Stomach (tissue), 8 donors: ENCODE measurements at regions not wholly inside any gene's neighbourhood (a gene's known extent, or its start where the extent isn't known, plus 50 kb on each side); places are given as distances from the start of the nearest gene placed in this dataset.

Source experiments
- DNase-seq, 2 donors: peaks; one replicate each; pipeline versions ENCODE4 v3.0.0 to v3.0.0-alpha.2; 2013 to 2019
- H3K27ac ChIP-seq, 5 donors: fragments of 200-600 bp in 4 of 5; sonication (generic) in 4 of 5; one replicate each; pipeline ENCODE4 v1.5.1; 2013 to 2019; ENCODE audit warnings: mild to moderate bottlenecking in 1 of 5, moderate library complexity in 1 of 5
- H3K27me3 ChIP-seq, 3 donors: fragments of 200-600 bp; sonication (generic); one replicate each; pipeline ENCODE4 v1.5.1; 2017 to 2019; ENCODE audit warnings: mixed run types in 1 of 3
- H3K36me3 ChIP-seq, 4 donors: fragments of 200-600 bp; sonication (generic); 1 replicate in 3 of 4; 2 replicates in 1 of 4; pipeline ENCODE4 v1.5.1; 2016 to 2019
- H3K4me1 ChIP-seq, 4 donors: fragments of 200-600 bp; sonication (generic); one replicate each; pipeline ENCODE4 v1.5.1; 2016 to 2019
- H3K4me3 ChIP-seq, 4 donors: fragments of 200-600 bp; sonication (generic) in 3 of 4; one replicate each; pipeline ENCODE4 v1.5.1; 2016 to 2019; ENCODE audit warnings: mild to moderate bottlenecking in 1 of 4
- H3K9me3 ChIP-seq, 4 donors: fragments of 200-600 bp; sonication (generic); one replicate each; pipeline ENCODE4 v1.5.1; 2016 to 2019
- EP300 ChIP-seq: sonication (generic); formaldehyde crosslinking; IDR thresholded peaks from one replicate; pipeline ENCODE4 v1.6.1; 2017; ENCODE audit warnings: antibody characterized with exemption
- POLR2A ChIP-seq, 4 donors: fragments of 450-650 bp; IDR thresholded peaks; one replicate each; pipeline ENCODE4 v1.6.1; 2016; ENCODE audit warnings: antibody characterized with exemption in 4 of 4, control low read depth in 2 of 4, mild to moderate bottlenecking in 1 of 4, moderate library complexity in 1 of 4
- POLR2AphosphoS5 ChIP-seq, 3 donors: sonication (generic); formaldehyde crosslinking; IDR thresholded peaks; one replicate each; pipeline ENCODE4 v1.6.1; 2016; ENCODE audit warnings: antibody characterized with exemption in 3 of 3
- WGBS, 5 donors: extraction: QIAGEN DNeasy Blood & Tissue Kit in 3 of 5; methylation state at CpG; one replicate each; pipeline versions ENCODE4 v1.1.5 to v1.1.7; 2013 to 2018; 5-methylcytosine and 5-hydroxymethylcytosine counted together
- intact Hi-C: fragments of 100-400 bp; cut with DNase I; formaldehyde crosslinking; loops from one replicate; pipeline ENCODE4 v1.15.1; 2023; ENCODE audit warnings: low total_unique reads
- TF ChIP-seq, protein P1 (sequence below), 7 experiments: fragments of 450-650 bp in 4 of 7; fragments of 200-600 bp in 3 of 7; sonication (generic) in 3 of 7; IDR thresholded peaks; one replicate each; pipeline ENCODE4 v1.5.1; 2016 to 2019; ENCODE audit warnings: antibody characterized with exemption in 7 of 7, control low read depth in 2 of 7, mild to moderate bottlenecking in 1 of 7
- donor health status: healthy with polysubstance abuse.
- donor health status: Bipolar disorder and iron deficiency.
- donor health status: healthy.

DNA sequence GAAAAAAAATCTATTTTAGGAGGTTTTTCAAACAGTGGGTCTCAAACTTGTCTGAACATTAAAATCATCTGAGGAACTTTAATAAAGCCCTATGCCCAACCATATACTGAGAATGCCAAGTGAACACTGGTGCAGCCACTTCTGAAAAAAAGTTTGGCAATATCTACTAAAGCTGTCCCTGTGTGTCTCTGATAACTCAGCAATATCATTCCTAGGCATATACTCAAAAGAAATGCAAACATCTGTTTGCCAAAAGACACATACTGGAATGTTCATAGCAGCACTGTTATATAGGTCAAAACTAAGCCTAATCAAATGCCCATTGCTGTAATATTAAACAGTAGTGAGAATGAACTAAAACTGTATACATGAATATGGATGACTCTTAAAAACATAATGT lies 74.2 kb upstream of the RGS4 start:
- intact Hi-C loops, result no loop called here
- DNase-seq, result no peak
- no peak overlapping the region for H3K27ac ChIP-seq
- H3K9me3 ChIP-seq, result no peaks in the 10 kb centered on the region
- TF ChIP-seq EP300 (no peak), POLR2A (IDR thresholded peaks at IDR 0.05) (no peak), POLR2AphosphoS5 (IDR thresholded peaks at IDR 0.05) (no peak)
- TF ChIP-seq, protein P1, sequence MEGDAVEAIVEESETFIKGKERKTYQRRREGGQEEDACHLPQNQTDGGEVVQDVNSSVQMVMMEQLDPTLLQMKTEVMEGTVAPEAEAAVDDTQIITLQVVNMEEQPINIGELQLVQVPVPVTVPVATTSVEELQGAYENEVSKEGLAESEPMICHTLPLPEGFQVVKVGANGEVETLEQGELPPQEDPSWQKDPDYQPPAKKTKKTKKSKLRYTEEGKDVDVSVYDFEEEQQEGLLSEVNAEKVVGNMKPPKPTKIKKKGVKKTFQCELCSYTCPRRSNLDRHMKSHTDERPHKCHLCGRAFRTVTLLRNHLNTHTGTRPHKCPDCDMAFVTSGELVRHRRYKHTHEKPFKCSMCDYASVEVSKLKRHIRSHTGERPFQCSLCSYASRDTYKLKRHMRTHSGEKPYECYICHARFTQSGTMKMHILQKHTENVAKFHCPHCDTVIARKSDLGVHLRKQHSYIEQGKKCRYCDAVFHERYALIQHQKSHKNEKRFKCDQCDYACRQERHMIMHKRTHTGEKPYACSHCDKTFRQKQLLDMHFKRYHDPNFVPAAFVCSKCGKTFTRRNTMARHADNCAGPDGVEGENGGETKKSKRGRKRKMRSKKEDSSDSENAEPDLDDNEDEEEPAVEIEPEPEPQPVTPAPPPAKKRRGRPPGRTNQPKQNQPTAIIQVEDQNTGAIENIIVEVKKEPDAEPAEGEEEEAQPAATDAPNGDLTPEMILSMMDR (IDR thresholded peaks at IDR 0.05), result no peak
- H3K4me3 ChIP-seq, result no peak overlapping the region
- no peaks in the 10 kb centered on the region for H3K27me3 ChIP-seq
- H3K36me3 ChIP-seq, result no peaks in the 10 kb centered on the region
- no peaks in the 10 kb centered on the region for H3K4me1 ChIP-seq

DNA sequence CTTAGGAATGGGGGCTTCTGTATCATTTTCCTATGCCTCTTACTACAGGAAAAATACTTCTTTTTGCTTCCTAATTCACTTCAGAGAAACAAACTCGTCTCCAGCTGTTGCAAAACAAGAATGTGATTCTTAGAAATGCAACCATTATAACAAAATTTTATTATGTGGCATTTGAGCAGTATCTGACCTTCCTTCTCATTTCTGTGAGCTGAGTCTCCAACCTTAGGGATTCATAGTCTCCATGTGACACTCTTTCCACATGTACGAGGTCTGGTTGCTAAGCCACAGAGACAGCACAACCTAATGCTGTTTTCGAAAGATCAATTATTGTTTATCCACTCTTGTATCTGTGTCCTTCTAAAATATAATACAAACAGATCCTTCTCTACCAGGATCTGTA lies 75.3 kb upstream of the RGS4 start:
- intact Hi-C loops, result no loop called here
- no peak overlapping the region for H3K4me3 ChIP-seq
- H3K27ac ChIP-seq, result no peak overlapping the region
- 53 to 84% (median 58%) methylated on average over 3 of the region's 3 CpGs for WGBS, 5 donors
- H3K4me1 ChIP-seq, result no peaks in the 10 kb centered on the region
- no peak for TF ChIP-seq POLR2AphosphoS5 (IDR thresholded peaks at IDR 0.05)
- no peak for TF ChIP-seq EP300
- TF ChIP-seq, protein P1 (IDR thresholded peaks at IDR 0.05), result no peak
- no peak for TF ChIP-seq POLR2A (IDR thresholded peaks at IDR 0.05)
- no peaks in the 10 kb centered on the region for H3K27me3 ChIP-seq
- DNase-seq, result no peak
- no peaks in the 10 kb centered on the region for H3K9me3 ChIP-seq
- no peaks in the 10 kb centered on the region for H3K36me3 ChIP-seq

DNA sequence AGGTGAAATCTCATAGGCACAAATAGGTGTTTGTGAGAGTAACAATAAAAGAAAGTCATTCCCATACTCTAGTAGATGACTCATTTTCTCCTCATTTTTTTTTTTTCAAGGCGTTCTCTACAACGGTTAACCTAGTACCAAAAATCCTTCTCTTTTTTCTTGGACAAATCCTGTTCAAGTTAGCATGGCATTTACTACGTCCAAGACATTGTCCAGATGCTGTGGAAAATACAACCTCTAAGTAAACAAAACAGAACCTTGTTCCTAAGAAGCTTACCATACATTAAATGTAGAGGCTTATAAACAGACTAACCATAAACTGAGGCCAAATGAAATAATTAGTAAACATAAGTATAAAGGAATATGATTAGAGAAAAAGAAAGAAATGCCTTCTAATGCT lies 76.2 kb upstream of the RGS4 start:
- H3K4me1 ChIP-seq, result no peaks in the 10 kb centered on the region
- TF ChIP-seq POLR2A (IDR thresholded peaks at IDR 0.05) (no peak), EP300 (no peak), POLR2AphosphoS5 (IDR thresholded peaks at IDR 0.05) (no peak)
- TF ChIP-seq, protein P1 (IDR thresholded peaks at IDR 0.05), result no peak
- WGBS, 5 donors, result 70 to 86% (median 75%) methylated on average over 3 of the region's 3 CpGs
- intact Hi-C loops, result no loop called here
- H3K27me3 ChIP-seq, result no peaks in the 10 kb centered on the region
- H3K27ac ChIP-seq, result no peak overlapping the region
- H3K36me3 ChIP-seq, result no peaks in the 10 kb centered on the region
- H3K9me3 ChIP-seq, result no peaks in the 10 kb centered on the region
- H3K4me3 ChIP-seq, result no peak overlapping the region
- DNase-seq, result no peak

DNA sequence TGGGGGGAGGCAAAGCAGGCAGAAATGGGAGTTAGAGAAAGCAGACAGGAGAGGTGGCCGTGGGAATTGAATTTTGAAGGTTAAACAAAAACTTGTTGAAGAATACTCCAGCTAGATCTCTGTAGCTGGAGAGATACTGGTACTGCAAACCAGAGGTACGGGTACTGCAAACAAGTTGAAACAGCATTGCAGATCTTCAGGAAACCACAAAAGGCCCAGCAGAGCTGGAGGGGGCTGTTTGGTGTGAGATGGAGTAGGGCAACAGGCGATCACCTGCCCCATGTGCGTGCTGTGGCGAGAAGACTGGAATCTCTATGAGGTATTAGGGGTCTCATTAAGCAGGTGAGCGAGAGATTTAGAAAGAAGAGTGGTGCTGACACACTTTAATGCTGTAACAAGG lies 77.7 kb upstream of the RGS4 start:
- H3K36me3 ChIP-seq, result no peaks in the 10 kb centered on the region
- no peaks in the 10 kb centered on the region for H3K9me3 ChIP-seq
- no peaks in the 10 kb centered on the region for H3K27me3 ChIP-seq
- no peak for DNase-seq
- no peak overlapping the region for H3K27ac ChIP-seq
- WGBS, 5 donors, result 87 to 91% (median 90%) methylated on average over 6 of the region's 6 CpGs
- no peak overlapping the region for H3K4me3 ChIP-seq
- TF ChIP-seq POLR2A (IDR thresholded peaks at IDR 0.05) (no peak), POLR2AphosphoS5 (IDR thresholded peaks at IDR 0.05) (no peak), EP300 (no peak)
- TF ChIP-seq, protein P1 (IDR thresholded peaks at IDR 0.05), result no peak
- intact Hi-C loops, result no loop called here
- H3K4me1 ChIP-seq, result no peaks in the 10 kb centered on the region
